H9 (cell line): ENCODE measurements at regions not wholly inside any gene's neighbourhood (a gene's known extent, or its start where the extent isn't known, plus 50 kb on each side); places are given as distances from the start of the nearest gene placed in this dataset.

Experiments used
- DNase-seq: peaks from one replicate; pipeline ENCODE4 v3.0.0-alpha.2; 2017
- H2AFZ ChIP-seq: one replicate; pipeline ENCODE4 v1.6.1; 2013; ENCODE audit warnings: mild to moderate bottlenecking, low read length, control low read depth, moderate library complexity
- H2AK5ac ChIP-seq: 2 replicates; pipeline ENCODE4 v1.6.1; 2013; ENCODE audit warnings: low read length, control low read depth, mixed read lengths; ENCODE audit not compliant: insufficient read length
- H2BK120ac ChIP-seq: one replicate; pipeline ENCODE4 v1.6.1; 2013; ENCODE audit warnings: low read depth, mild to moderate bottlenecking, low read length, control low read depth, inconsistent platforms; ENCODE audit not compliant: poor library complexity, severe bottlenecking
- H2BK12ac ChIP-seq: 2 replicates; pipeline ENCODE4 v1.6.1; 2013; ENCODE audit warnings: low read length, control low read depth, mixed read lengths, low read depth; ENCODE audit not compliant: insufficient read length
- H2BK15ac ChIP-seq: 2 replicates; pipeline ENCODE4 v1.6.1; 2013; ENCODE audit warnings: low read depth, low read length, control low read depth
- H2BK20ac ChIP-seq: one replicate; pipeline ENCODE4 v1.6.1; 2013; ENCODE audit warnings: low read depth, mild to moderate bottlenecking, low read length, control low read depth, inconsistent platforms; ENCODE audit not compliant: poor library complexity, severe bottlenecking
- H2BK5ac ChIP-seq: 2 replicates; pipeline ENCODE4 v1.6.1; 2013; ENCODE audit warnings: low read length, control low read depth, mixed read lengths; ENCODE audit not compliant: insufficient read length
- H3K14ac ChIP-seq: 2 replicates; pipeline ENCODE4 v1.6.1; 2013; ENCODE audit warnings: low read length, control low read depth; ENCODE audit not compliant: insufficient read depth
- H3K18ac ChIP-seq: 2 replicates; pipeline ENCODE4 v1.6.1; 2013; ENCODE audit warnings: low read depth, mild to moderate bottlenecking, mixed read lengths, low read length, control low read depth; ENCODE audit not compliant: insufficient read length
- H3K23ac ChIP-seq: 2 replicates; pipeline ENCODE4 v1.6.1; 2013; ENCODE audit warnings: low read length, control low read depth, mixed read lengths, low read depth; ENCODE audit not compliant: insufficient read length
- H3K23me2 ChIP-seq: 2 replicates; pipeline ENCODE4 v1.6.1; 2013; ENCODE audit warnings: low read depth, mild to moderate bottlenecking, mixed read lengths, low read length, control low read depth; ENCODE audit not compliant: insufficient read length, poor library complexity, severe bottlenecking
- H3K27ac ChIP-seq: 2 replicates; pipeline ENCODE4 v1.5.1; 2013; ENCODE audit warnings: low read length, control low read depth, mixed read lengths, low read depth; ENCODE audit not compliant: insufficient read length
- H3K27me3 ChIP-seq: 2 replicates; pipeline ENCODE4 v1.6.1; 2013; ENCODE audit warnings: low read length, control low read depth, inconsistent platforms; ENCODE audit not compliant: insufficient read depth
- H3K4ac ChIP-seq: 2 replicates; pipeline ENCODE4 v1.6.1; 2013; ENCODE audit warnings: low read depth, mild to moderate bottlenecking, control low read depth, inconsistent platforms, low read length, moderate library complexity
- H3K4me1 ChIP-seq: 2 replicates; pipeline ENCODE4 v1.6.1; 2013; ENCODE audit warnings: low read length, control low read depth, inconsistent platforms; ENCODE audit not compliant: insufficient read depth
- H3K4me2 ChIP-seq: 2 replicates; pipeline ENCODE4 v1.6.1; 2013; ENCODE audit warnings: low read length, control low read depth, mixed read lengths; ENCODE audit not compliant: insufficient read length, insufficient read depth
- H3K56ac ChIP-seq: 2 replicates; pipeline ENCODE4 v1.6.1; 2013; ENCODE audit warnings: low read depth, mild to moderate bottlenecking, mixed read lengths, low read length, control low read depth; ENCODE audit not compliant: insufficient read length
- H3K79me1 ChIP-seq: 2 replicates; pipeline ENCODE4 v1.6.1; 2013; ENCODE audit warnings: low read depth, mild to moderate bottlenecking, moderate library complexity, low read length, control low read depth, inconsistent platforms; ENCODE audit not compliant: insufficient read depth, poor library complexity, severe bottlenecking
- H3K79me2 ChIP-seq: 2 replicates; pipeline ENCODE4 v1.6.1; 2013; ENCODE audit warnings: low read length, control low read depth, inconsistent platforms; ENCODE audit not compliant: insufficient read depth
- H3K9ac ChIP-seq: 2 replicates; pipeline ENCODE4 v1.6.1; 2013; ENCODE audit warnings: low read length, control low read depth, mixed read lengths; ENCODE audit not compliant: insufficient read length; ENCODE audit errors: extremely low read depth
- H3K9me3 ChIP-seq: one replicate; pipeline ENCODE4 v1.6.1; 2013; ENCODE audit warnings: low read depth, low read length, inconsistent platforms; ENCODE audit not compliant: control insufficient read depth
- H3T11ph ChIP-seq: one replicate; pipeline ENCODE4 v1.6.1; 2013; ENCODE audit warnings: mild to moderate bottlenecking, low read length, control low read depth, inconsistent platforms
- H4K20me1 ChIP-seq: one replicate; pipeline ENCODE4 v1.6.1; 2013; ENCODE audit not compliant: control insufficient read depth, insufficient read length, insufficient read depth
- H4K5ac ChIP-seq: 2 replicates; pipeline ENCODE4 v1.6.1; 2013; ENCODE audit warnings: low read depth, mild to moderate bottlenecking, mixed read lengths, low read length, control low read depth; ENCODE audit not compliant: insufficient read length
- H4K8ac ChIP-seq: replicated peaks from 2 replicates; pipeline ENCODE4 v1.6.1; 2013; ENCODE audit warnings: low read length, control low read depth, mixed read lengths, low read depth; ENCODE audit not compliant: insufficient read length
- H4K91ac ChIP-seq: 2 replicates; pipeline ENCODE4 v1.6.1; 2013; ENCODE audit warnings: low read depth, mild to moderate bottlenecking, moderate library complexity, mixed read lengths, low read length, control low read depth; ENCODE audit not compliant: insufficient read length
- H3K27ac Mint-ChIP-seq, 3 experiments: 2 replicates in 2 of 3; 3 replicates in 1 of 3; pipeline ENCODE4 v1.8.0; 2020 to 2021; ENCODE audit warnings: mixed read lengths in 3 of 3, mild to moderate bottlenecking in 1 of 3, moderate library complexity in 1 of 3
- H3K27me3 Mint-ChIP-seq: 2 replicates; pipeline ENCODE4 v1.8.0; 2021; ENCODE audit warnings: low read depth, mild to moderate bottlenecking, moderate library complexity, mixed read lengths
- H3K36me3 Mint-ChIP-seq, 3 experiments: 2 replicates in 2 of 3; 3 replicates in 1 of 3; pipeline ENCODE4 v1.8.0; 2020 to 2021; ENCODE audit warnings: low read depth in 3 of 3, mixed read lengths in 3 of 3; ENCODE audit not compliant: insufficient read depth in 1 of 3
- H3K4me1 Mint-ChIP-seq, 2 experiments: 2 replicates each; pipeline ENCODE4 v1.8.0; 2020; ENCODE audit warnings: mixed read lengths in 2 of 2
- H3K4me3 Mint-ChIP-seq, 2 experiments: 2 replicates in 1 of 2; 3 replicates in 1 of 2; pipeline ENCODE4 v1.8.0; 2020 to 2021; ENCODE audit warnings: mild to moderate bottlenecking in 2 of 2, mixed read lengths in 2 of 2, moderate library complexity in 1 of 2
- H3K9me3 Mint-ChIP-seq, 2 experiments: 2 replicates in 1 of 2; 3 replicates in 1 of 2; pipeline ENCODE4 v1.8.0; 2020; ENCODE audit warnings: mild to moderate bottlenecking in 2 of 2, mixed read lengths in 2 of 2, moderate library complexity in 1 of 2
- WGBS: extraction: QIAGEN DNeasy Blood & Tissue Kit; methylation state at CpG from one replicate; pipeline ENCODE4 v1.1.7; 2013; ENCODE audit warnings: missing lambda C conversion rate, low lambda C conversion rate, mixed read lengths; ENCODE audit not compliant: insufficient read length; ENCODE audit errors: extremely low coverage; 5-methylcytosine and 5-hydroxymethylcytosine counted together
- TF ChIP-seq, protein P1 (sequence below): fragments of 200-600 bp; sonication (generic); conservative IDR thresholded peaks from 3 replicates; pipeline ENCODE4 v1.8.0; 2021; ENCODE audit warnings: antibody characterized with exemption, mild to moderate bottlenecking

DNA sequence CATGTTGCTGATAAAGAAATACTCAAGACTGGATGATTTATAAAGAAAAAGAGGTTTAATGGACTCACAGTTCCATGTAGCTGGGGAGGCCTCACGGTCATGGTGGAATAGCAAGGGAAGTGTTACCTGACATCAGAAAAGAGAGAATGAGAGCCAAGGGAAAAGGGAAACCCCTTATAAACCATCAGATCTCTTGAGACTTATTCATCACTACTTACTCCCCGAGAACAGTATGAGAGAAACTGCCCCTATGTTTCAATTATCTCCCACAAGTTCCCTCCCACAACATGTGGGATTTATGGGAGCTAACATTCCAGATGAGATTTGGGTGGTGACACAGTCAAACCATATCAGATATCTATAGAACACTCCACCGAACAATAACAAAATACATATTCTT lies 904.6 kb downstream of the PDCD6IP start:
- Histone ChIP-seq H4K91ac (no peak overlapping the region), H3K27me3 (no peaks in the 10 kb centered on the region), H4K8ac (no peak overlapping the region)

More for the DNA sequence above, 904.6 kb downstream of the PDCD6IP start:
- Histone ChIP-seq H4K5ac (no peak overlapping the region), H2BK20ac (no peak overlapping the region), H2AK5ac (no peak overlapping the region), H3K4ac (no peak overlapping the region), H3K79me1 (no peaks in the 10 kb centered on the region), H2BK120ac (no peak overlapping the region), H3K79me2 (no peaks in the 10 kb centered on the region), H3K14ac (no peak overlapping the region), H3K56ac (no peak overlapping the region), H3K9ac (no peak overlapping the region), H3K9me3 (peaks cover 6% of the 10 kb centered on the region), H3K4me1 (no peaks in the 10 kb centered on the region), H3K18ac (no peak overlapping the region), H4K20me1 (no peaks in the 10 kb centered on the region), H3K23ac (no peak overlapping the region), H2BK5ac (no peak overlapping the region), H3T11ph (no peak overlapping the region), H2BK12ac (no peak overlapping the region), H3K23me2 (no peaks in the 10 kb centered on the region), H3K27ac (no peak overlapping the region), H3K4me2 (no peak overlapping the region), H2BK15ac (no peak overlapping the region), H2AFZ (no peak overlapping the region)
- Mint-ChIP-seq H3K27me3 (no peaks in the 10 kb centered on the region; the same call in 1 of the 2 replicates), H3K36me3 (peaks cover 10 to 31% (median 22%) of the 10 kb centered on the region in 3 experiments), H3K9me3 (peaks cover 45 to 48% of the 10 kb centered on the region in 2 experiments), H3K27ac (no peak overlapping the region), H3K4me3 (no peak overlapping the region), H3K4me1 (no peaks in the 10 kb centered on the region)
- WGBS, result no CpG with 5 or more reads among the region's 3 CpGs
- no peak for DNase-seq
- TF ChIP-seq, protein P1, sequence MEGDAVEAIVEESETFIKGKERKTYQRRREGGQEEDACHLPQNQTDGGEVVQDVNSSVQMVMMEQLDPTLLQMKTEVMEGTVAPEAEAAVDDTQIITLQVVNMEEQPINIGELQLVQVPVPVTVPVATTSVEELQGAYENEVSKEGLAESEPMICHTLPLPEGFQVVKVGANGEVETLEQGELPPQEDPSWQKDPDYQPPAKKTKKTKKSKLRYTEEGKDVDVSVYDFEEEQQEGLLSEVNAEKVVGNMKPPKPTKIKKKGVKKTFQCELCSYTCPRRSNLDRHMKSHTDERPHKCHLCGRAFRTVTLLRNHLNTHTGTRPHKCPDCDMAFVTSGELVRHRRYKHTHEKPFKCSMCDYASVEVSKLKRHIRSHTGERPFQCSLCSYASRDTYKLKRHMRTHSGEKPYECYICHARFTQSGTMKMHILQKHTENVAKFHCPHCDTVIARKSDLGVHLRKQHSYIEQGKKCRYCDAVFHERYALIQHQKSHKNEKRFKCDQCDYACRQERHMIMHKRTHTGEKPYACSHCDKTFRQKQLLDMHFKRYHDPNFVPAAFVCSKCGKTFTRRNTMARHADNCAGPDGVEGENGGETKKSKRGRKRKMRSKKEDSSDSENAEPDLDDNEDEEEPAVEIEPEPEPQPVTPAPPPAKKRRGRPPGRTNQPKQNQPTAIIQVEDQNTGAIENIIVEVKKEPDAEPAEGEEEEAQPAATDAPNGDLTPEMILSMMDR, result no peak
